COLO668 (cell line): ENCODE measurements at regions not wholly inside any gene's neighbourhood (a gene's known extent, or its start where the extent isn't known, plus 50 kb on each side); places are given as distances from the start of the nearest gene placed in this dataset.

ENCODE experiments used
- DNase-seq: peaks from one replicate; lab custom pipeline; 2025; ENCODE audit not compliant: unreplicated experiment; lab: John Stamatoyannopoulos, UW

DNA sequence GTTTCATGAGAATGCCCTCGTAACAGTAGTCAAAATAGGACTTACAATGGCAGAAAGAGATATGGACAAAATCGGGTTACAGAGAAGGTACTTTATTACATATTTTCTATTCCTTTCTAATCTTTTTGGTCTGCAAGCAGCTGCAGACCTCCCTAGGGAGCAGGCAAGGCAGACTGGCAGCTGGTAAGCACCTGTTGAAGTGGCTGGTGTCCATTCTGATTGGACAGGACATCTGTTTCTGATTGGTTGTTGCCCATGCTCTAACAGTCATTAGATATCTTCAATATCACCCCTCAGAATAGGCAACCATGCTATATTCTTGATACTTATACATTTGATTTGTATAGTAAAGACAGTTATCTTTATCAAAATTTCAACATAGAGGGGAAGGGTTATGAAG, 606.3 kb downstream of the KCNJ2 start:
- no peak for DNase-seq

DNA sequence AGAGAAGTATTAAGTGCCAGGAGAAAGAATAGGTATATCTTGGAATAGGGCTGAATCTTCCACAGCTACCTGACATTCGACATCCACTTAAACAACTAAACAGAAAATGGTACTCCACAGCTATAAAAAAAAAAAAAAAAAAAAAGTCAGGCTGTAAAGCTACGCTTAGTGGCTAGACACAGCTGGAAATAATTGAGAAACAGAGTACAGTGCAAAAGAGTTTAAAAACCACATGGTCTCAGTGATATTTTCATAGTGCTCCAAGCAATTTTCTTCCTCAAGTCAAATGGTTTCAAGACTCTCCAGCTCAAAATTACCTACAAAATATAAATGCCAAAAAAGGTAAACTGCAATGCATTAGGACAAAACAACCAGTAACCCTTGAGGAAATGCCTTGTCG, 607.1 kb downstream of the KCNJ2 start:
- DNase-seq: no peak

DNA sequence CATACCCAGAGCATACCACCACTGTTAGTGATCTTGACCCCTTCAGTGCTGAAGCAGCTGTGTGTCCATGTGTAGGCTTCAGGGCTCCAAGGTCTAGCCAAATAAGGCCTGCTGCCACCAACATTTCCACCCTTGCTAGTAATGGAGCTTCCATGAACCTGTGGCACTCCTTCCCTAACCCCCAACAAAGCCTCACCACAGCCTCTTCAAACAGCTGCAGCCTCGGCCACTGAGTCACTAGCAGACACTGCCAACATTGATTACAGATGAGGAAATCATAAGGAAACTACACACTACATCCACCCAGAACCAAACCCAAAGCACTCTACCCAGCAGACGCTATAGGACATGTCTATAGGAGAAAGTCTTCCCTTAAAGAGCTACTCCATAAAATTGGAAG, 610.7 kb downstream of the KCNJ2 start:
- no peak for DNase-seq

DNA sequence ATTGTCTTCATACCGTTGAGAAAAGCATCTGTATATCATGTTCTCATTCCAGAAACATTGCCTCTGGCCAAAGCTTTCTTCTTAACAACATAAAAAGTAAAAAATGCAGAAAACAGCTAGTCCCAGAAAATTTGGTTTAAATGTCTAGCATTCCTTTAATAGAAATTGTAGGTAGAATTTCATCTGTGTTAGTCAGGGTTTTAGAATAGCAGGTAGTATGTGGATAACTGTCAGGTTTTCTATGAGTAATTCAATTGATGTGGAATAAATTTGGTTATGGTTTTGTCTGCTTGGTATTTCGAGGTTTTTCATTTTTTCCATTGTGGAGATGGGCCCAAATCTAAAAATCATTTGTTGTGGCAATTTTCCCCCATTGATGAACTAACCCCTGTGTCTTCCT, 616.7 kb downstream of the KCNJ2 start:
- no peak for DNase-seq

DNA sequence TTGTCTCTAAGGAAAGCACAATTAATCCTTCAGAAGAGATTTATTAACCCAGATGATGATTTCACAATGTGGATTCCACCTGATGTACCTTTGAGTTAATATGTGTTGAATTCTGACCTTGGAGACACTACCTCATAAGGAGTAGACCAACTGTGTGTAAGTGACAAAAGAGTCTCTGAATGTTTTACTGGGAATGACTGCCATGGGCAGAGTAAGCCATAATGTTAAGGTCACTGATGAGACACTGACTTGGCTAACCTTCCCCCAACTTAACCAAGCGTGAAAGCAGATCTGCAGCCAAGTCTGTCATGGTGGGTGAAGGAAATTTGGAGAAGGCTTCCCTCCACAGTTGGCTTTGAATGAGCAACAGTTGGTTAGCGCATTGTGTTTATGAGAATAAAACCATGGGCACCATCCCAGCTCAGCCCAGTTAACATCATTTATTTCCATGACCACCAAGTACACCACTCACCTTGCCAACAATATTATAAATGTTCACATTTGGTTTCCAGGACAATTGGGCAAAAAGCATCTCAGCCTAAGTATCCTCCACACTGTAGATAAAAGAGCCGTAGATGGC, 618.5 kb downstream of the KCNJ2 start:
- DNase-seq: no peak

DNA sequence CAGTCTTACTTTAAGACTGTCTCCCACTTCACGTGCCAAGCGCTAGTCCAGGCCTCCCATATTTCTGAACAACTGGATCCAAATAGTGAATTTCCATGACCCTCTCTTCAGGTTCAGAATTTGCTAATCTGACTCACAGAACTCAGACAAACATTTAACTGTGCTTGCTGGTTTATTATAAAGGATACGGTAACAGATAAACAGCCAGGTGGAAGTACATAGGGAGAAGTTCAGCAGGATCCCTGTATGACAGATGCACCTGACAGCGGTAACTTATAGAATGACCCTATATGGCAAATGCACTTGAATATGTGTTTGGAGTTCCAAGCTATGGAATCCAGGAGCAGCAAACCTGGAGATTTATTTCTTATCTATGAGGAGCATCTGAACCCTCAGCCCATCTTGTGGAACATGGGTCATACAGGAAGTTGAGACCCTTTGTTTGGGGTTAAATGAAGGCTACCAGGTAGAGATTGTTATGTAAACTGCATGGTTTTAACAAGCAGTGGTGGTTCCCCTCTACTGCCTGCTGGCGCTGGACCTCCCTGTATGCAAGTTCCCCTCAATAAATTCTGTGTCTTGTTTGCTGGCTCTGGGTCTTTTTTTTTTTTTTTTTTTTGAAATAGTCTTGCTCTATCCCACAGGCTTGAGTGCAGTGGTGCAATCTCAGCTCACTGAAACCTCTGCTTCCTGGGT, 622.6 kb downstream of the KCNJ2 start:
- no peak for DNase-seq

DNA sequence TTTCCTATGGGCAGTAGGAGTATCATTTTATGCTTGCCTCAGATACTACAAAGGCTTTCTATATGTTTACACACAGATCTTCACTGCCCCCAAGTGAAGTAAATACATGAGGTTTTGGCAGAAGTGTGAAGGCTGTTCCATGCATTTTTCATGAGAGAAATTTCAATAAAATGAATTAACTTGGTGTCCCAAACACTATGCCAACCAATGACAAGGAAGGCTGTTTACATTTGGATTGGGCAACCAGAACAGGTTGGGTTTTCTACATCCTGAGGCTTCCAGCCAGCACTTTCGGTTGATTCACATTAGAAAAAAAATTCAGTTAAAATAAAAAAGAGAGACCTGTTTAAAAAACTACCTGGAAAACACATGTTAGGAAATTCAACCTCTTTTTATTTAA, 625.4 kb downstream of the KCNJ2 start:
- no peak for DNase-seq

DNA sequence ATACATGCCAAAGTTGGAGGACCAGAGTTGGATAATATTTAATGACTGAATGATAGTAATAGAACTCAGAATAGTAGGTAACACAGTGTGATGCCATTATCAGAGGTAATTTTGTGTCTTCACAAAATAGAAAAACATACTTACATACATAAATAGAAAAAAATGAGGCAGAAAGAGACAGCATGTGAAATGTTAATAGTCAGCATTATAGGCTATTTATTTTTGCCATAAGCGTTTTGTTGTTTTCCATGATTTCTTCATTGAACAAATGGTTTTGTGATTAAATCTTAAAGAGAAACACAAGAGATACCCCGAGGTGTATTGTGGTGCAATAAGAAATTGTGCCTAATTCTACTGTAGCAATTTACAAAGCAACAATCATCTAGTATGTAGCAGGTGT, 626.3 kb downstream of the KCNJ2 start:
- DNase-seq: no peak

DNA sequence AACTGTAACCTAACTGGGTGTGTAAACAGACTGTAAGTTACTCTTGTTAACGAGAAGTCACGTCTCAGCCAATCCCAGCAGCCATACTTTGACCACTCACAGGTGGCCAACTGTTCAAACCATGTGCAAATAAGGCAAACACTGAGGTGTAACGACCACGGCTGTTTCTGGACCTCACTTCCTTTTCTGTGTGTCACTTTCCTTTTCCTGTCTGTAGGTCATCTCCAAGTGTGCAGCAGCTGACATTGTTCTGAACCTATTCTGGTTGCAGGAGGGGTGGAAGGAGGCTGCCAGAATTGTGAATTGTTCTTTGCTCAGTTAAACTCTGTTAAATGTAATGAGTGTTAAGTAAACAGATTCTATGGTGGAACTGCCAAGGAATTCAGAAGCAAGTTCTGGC, 627.4 kb downstream of the KCNJ2 start:
- no peak for DNase-seq

DNA sequence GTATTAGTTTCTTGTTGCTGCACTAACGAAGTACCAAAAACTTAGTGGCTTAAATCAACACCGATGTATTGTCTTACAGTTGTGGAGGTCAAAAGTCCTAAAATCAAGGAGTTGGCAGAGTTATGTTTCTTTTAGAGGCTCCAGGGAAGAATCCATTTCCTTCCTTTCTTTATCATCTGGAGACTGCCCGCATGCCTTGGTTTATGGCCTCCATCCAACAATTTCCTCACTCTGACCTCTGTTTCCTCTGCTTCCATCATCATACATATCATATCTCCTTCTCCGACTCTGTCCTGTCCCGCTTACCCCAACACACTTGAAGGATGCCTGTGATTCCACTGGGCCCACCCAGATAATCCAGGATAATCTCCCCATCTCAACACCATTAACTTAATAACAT, 627.8 kb downstream of the KCNJ2 start:
- DNase-seq: no peak

DNA sequence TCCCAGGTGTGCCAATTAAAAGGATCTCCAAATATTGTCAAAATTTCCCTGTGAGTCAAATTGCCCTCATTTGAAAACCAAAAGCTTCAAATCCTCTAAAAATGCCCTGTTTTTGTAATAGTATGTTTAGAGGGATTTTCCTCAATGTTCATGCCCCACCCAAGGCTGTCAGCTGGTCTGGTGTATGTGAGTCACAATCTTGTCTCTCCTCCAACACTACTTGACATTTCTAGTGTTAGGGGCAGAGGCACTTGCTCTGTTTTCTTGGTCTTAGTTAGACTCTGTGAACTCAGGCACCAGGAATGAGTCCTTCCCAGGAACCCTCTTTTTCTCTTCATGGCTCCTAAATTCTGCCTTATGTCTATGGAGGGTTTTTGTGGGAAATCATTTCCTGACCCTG, 634.8 kb downstream of the KCNJ2 start:
- no peak for DNase-seq

DNA sequence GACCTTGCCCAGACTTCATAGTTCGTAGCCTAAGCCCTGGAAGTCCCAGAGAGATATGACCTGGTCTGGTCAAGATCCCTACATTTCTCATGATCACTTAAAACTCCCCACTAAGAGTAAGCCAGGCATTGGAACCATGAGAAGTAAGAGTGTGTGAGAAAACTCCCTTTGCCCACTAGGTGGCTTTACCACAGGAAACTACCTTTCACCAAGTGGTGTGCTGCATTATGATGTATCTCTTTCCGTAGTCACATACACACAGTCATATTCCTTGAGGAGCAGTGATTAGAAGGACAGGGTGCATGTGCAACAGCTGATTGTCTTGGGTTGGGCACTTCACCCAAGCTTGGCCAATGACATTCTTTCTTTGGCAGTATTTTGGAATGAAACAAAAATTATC, 639.3 kb downstream of the KCNJ2 start:
- DNase-seq: no peak

DNA sequence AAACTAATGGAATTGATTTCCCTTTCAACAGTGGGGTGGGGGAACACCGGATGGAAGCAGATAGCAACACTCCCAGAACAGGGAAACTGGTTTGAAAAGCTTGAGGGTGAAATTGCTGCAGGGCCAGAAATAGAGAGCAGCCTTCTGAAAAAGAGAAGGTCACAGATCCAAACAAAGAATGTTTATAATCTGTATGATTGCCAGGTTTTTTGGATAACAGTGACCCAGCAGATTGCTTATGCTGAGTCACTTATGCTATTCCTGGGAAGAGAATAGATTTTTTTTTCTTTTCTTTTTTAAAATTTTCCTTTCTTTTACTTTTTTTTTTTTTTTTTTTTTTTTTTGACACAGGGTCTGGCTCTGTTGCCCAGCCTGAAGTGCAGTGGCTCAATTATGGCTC, 641.3 kb downstream of the KCNJ2 start:
- DNase-seq: no peak

DNA sequence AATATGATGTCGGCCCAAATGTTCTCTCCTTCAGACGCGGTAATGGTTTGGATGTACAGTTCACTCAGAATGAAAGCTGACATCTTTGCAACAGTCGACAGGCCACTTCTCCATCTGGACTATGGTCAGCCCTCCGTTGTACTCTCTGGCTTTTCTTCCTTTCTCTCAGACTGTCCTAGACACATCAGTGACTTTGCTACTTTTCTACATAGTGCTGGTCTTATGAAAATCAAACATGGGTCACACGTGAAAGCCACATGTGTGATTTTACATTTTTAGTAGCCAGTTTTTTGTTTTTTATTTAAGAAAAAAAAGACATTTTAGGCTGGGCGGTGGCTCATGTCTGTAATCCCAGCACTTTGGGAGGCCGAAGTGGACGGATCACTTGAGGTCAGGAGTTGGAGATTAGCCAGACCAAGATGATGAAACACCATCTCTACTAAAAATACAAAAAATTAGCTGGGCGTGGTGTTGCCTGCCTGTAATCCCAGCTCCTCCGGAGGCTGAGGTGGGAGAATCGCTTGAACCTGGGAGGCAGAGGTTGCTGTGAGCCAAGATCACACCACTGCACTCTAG, 644.1 kb downstream of the KCNJ2 start:
- DNase-seq: no peak

DNA sequence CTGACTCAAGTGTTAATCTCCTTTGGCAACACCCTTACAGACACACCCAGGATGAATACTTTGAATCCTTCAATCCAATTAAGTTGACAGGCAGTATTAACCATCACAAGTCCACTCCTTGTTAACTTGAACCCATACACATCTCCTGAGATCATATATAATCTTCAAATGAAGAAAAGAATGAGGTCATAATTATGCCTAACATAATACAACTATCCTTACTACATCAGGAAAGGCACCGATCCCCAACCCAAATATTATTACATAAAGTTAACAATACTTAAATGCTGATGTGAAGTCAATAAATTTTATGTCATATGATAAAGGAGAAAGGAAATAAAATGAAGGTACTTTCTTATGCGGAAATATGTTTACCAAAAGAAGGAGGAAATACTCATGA, 649.9 kb downstream of the KCNJ2 start:
- DNase-seq: no peak

DNA sequence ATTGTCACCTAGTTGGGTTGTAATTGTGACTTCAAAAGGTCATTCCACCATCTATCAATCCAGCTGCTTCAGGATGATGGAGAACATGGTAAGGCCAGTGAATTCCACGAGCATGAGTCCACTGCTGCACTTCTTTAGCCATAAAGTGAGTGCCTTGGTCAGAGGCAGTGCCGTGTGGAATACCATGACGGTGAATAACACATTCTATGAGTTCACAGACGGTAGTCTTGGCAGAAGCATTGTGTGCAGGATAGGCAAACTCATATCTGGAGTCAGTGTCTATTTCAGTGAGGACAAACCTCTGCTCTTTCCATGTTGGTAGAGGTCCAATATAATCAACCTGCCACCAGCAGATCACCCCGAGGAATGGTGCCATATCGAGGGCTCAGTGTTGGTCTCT, 650.9 kb downstream of the KCNJ2 start:
- no peak for DNase-seq

DNA sequence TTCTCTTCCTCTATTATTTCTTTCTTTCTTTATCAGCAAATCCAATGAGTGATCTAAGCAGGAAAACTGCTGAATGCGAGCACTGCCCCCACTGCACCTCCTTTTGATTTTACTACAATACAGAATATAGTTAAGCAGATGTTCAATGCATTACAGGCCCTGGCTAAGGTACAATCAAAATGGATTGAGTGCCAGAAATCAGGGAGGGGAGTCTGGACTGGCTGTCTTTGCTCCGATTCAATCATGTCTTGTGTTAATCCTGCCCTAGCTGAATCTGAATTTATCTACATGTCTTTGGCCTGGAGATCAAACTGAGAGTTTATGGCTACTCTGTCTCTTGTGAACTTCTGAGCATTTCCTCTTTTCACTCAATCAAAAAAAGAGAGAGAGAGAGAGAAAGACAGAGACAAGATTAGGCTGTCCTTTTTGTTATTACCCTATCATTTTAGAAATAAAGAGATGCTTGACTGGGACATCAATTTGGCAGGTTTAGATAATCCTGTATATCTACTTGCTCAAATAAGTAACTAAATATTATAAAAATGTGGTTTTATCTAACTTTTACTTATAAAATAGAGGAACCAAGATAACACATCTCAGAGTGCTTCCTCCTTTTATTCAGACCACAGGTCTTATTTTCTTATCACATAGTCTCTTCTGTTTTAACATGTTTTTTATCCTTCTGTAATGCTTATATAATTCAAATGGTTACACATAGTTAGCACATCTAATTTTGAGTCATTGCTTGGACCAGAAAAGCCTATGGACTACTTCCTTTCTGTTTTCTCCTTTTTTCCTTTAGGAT, 656.2 kb downstream of the KCNJ2 start:
- DNase-seq: no peak

DNA sequence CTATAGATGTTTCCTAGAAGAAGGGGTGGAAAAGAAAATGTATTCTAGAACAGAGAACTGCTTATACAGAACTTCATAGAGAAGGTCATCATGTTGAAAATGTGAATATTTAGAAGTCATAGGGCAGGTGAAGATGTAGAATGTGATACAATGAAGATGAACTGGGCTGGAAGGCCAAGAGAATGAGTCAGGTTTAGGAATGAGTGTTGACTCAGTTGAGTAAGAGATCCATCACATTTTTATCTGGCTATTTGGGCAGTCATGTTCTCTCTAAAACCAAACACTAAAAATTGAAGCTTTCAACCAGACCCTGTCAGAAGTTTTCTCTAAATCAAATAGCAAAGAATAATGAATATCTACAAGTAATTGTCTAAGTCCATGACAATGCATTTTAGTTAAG, 660.5 kb downstream of the KCNJ2 start:
- DNase-seq: no peak

DNA sequence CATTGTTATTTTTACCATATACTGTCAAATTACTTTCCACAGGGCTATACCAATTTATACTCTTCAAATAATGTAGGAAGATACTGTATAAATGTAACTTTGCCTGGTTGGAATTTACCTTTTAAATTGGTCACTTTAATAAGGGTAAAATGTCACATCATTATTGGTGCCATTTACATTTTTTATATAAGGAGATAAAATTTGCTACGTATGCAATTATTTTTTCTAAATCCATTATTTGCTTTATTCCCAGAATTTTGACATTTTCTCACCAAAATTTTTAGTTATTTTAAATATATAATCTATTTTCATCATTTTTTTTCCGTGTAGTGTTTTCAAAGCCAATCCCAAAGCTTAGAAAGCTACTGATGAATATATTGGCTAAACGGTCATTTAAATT, 664.7 kb downstream of the KCNJ2 start:
- DNase-seq: no peak

DNA sequence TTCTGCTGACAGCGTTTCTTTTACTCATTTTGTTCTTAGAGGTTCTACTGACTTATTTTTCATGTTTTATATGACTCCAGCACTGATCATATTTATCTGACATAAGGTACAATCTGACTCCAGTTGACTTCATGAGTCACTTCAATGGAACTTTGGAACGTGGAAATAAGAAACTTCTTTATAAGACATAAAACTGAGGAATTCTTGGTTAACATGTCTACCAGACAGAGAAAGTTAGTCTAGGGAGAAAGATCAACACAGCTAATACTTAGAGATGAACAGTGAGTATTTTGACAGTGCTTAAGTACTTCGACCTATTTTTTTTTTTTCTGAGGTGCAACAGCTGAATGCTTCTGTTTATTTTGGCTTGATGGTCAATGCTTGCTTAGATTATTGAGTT, 679.5 kb downstream of the KCNJ2 start:
- DNase-seq: no peak

DNA sequence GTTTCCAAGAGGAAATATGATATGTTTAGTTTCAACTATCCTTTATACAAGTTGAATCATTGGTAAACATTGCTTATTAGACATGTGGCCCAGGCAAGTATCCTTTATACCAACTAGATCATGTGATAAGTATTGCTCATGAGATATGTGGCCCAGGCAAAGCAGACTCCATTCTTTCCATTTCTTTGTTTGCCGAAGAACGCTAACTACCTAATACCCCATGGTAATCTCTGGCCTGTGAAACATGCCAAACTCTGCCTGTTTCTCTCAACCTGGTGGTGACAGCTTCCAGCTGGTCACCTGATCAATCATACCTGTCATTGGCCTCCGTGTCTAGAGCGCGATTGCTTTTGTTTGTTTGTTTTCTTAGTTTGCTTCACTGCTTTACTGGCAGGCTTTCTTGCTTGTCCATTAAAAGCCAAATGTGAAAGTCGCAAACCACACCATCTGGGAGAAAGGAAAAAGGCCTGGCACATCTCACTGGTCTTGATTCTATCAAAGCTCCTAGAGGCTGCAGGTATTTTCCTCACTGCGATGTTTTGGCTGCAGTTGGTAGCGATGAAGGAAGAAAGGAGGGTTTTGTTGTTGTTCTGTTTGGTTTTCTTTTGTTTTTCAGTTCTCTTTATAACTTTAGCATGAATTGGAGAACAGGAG, 686.2 kb downstream of the KCNJ2 start:
- DNase-seq: peak; percentile 37

DNA sequence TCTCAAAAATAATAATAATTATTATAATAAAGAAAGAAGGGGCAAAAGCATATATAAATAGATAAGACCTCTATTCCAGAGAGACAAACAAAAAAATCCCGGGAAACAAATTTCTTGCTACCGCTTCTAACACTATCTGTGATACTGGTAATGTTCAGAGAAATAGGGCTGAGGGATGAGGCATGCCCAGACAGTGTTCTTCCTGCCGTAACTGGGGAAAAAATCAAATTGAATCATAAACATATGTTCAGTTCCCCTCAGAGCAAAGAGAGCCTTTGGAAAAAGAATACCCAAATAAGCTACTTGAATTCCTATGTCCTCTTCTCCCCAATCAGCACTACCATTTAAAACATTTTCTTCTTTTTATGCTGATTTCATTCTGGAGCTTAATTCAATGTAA, 688.0 kb downstream of the KCNJ2 start:
- DNase-seq: no peak
